ENCODE measurements at regions not wholly inside any gene's neighbourhood (a gene's known extent, or its start where the extent isn't known, plus 50 kb on each side); places are given as distances from the start of the nearest gene placed in this dataset.
A peak's percentile ranks its signal among the peaks of the same experiment; 100 is the strongest.

DNA sequence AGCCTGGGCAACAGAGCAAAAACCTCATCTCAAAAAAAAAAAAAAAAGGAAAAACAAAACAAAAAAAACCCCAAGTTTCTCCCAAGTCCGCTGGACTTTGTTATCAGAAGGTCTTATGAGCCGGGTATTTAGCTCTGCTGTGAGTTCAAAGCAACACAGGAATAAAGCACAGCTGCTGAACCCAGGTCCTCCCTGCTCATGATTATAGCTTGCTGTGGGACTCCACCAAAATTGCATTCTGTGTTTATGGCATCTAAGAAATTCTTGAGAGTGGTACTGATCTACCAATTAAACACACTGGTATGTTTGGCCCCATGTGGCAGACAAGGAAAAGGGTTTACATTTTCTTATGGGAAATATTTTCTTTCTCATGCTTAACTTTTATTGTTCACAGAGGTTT, 93.6 kb upstream of the NEDD9 start:
- POLR2A ChIA-PET: interaction anchor here (0.7 kb wide), 2 partner anchors 14 to 23 kb away, joined by 3 to 4 read pairs; no protein-coding TSS in a partner anchor
- no peak for DNase-seq (ENCODE audit: extremely low spot score)
- CTCF ChIA-PET: interaction anchor here (6.6 kb wide), 1 partner anchor 170 kb away, joined by 30 read pairs; no protein-coding TSS in a partner anchor
- TF ChIP-seq, protein P1, sequence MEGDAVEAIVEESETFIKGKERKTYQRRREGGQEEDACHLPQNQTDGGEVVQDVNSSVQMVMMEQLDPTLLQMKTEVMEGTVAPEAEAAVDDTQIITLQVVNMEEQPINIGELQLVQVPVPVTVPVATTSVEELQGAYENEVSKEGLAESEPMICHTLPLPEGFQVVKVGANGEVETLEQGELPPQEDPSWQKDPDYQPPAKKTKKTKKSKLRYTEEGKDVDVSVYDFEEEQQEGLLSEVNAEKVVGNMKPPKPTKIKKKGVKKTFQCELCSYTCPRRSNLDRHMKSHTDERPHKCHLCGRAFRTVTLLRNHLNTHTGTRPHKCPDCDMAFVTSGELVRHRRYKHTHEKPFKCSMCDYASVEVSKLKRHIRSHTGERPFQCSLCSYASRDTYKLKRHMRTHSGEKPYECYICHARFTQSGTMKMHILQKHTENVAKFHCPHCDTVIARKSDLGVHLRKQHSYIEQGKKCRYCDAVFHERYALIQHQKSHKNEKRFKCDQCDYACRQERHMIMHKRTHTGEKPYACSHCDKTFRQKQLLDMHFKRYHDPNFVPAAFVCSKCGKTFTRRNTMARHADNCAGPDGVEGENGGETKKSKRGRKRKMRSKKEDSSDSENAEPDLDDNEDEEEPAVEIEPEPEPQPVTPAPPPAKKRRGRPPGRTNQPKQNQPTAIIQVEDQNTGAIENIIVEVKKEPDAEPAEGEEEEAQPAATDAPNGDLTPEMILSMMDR (IDR thresholded peaks at IDR 0.05; ENCODE audit: control extremely low read depth, extremely low read depth, low read depth, missing control alignments): no peak

DNA sequence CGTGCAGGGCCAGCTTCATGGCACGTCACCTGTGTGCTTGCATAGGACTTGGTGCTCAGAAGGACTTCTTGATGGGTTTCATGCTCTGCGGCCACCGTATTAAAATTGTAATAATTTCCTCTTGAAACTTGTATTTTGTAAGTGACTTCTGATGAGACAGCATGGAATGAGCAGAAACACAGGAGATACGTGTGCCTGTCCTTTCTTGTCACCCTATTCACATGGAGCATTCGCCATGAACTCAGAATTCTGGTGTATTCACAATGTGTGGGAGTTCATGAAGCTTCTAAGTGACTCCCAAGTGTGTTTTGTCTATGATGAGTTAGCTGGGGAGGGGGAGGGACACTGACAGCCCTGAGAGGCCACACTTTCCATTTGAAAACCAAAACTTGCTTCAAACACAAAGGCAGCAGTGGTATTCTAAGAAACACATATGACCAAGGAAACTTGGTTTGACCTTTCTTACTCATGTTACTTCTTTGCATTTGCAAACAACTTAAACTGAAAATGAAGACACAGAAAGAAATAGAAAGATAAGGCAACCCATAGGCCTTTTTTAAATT, 92.1 kb upstream of the NEDD9 start:
- TF ChIP-seq, protein P1 (IDR thresholded peaks at IDR 0.05; ENCODE audit: control extremely low read depth, extremely low read depth, low read depth, missing control alignments): no peak
- peak; percentile 69 for DNase-seq (ENCODE audit: extremely low spot score)
- POLR2A ChIA-PET: no interaction called here
- CTCF ChIA-PET: interaction anchor here (0.7 to 3.7 kb wide), 6 partner anchors 7 to 251 kb away, joined by 3 to 18 read pairs (median 4); no protein-coding TSS in a partner anchor

DNA sequence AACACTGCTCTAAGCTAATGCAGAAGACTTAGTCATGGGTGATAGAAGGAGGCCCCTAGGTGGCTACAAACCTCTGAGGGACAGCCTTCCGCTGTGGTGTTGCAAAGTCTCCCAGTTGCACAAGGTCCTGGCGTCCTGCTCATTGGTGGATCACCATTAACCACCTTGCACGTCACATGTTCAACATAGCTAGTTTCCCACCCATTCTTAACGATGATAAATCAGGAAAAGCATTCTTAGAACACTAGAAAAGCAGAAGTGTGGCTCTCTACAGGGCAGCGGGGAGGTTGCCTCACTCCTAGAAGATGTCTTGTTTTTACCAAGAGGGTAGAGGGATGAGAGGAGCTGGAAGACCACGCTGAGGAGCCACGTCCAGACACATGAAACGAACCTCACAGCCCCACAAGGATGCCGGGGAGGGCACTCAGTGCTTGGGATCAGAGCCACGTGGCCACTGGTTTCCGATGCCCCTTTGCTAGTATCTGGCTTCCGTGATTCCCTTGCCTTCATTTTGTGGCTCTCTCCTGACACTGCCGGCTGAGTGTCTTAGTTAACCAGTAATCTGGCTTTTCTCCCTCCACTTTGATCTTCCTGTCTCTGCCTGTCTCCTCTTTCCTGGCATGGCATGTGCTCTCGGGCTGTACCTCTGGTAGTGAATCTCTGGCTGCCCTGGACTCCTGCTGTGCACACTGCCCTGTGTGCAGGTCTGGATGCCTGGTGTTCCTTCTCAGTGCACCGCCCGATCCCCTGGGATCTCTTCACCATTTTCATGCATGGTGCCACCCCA, 91.4 kb upstream of the NEDD9 start:
- POLR2A ChIA-PET: no interaction called here
- CTCF ChIA-PET: interaction anchor here (0.7 to 3.7 kb wide), 10 partner anchors 8 to 252 kb away, joined by 3 to 18 read pairs (median 3); no protein-coding TSS in a partner anchor
- TF ChIP-seq, protein P1 (IDR thresholded peaks at IDR 0.05; ENCODE audit: control extremely low read depth, extremely low read depth, low read depth, missing control alignments): no peak
- peak; percentile 52 for DNase-seq (ENCODE audit: extremely low spot score)

DNA sequence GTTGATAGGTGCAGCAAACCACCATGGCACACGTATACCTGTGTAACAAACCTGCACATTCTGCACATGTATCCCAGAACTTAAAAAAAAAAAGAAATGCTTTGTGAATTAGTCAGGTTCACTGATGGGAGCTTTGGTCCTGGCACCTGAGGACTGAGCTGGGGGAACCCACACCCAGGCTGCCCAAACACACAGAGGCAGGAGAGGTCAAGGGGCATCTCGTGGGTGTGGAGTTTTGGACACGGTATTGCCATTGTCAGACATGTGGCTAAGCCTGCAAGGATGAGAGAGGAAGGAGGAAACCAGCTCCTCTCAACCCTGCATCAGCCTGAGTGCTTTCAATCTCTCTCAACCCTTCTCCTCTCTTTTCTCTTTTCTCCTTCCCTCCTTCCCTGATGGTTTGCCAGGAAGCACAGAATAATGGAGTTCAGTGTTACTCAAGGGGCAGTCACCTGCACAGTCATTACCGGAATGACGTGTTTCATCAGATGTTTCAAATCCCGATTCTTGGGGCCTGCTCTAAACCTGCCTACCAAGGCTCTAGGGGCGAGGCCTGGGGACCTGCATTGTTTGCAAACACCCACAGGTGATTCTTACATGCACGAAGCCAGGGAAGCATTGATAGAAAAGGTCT, 89.9 kb upstream of the NEDD9 start:
- DNase-seq (ENCODE audit: extremely low spot score): no peak
- TF ChIP-seq, protein P1 (IDR thresholded peaks at IDR 0.05; ENCODE audit: control extremely low read depth, extremely low read depth, low read depth, missing control alignments): no peak
- ChIA-PET POLR2A (no interaction called here), CTCF (interaction anchor here (1.3 to 3.7 kb wide), 5 partner anchors 9 to 173 kb away, joined by 3 to 18 read pairs (median 4); no protein-coding TSS in a partner anchor)

DNA sequence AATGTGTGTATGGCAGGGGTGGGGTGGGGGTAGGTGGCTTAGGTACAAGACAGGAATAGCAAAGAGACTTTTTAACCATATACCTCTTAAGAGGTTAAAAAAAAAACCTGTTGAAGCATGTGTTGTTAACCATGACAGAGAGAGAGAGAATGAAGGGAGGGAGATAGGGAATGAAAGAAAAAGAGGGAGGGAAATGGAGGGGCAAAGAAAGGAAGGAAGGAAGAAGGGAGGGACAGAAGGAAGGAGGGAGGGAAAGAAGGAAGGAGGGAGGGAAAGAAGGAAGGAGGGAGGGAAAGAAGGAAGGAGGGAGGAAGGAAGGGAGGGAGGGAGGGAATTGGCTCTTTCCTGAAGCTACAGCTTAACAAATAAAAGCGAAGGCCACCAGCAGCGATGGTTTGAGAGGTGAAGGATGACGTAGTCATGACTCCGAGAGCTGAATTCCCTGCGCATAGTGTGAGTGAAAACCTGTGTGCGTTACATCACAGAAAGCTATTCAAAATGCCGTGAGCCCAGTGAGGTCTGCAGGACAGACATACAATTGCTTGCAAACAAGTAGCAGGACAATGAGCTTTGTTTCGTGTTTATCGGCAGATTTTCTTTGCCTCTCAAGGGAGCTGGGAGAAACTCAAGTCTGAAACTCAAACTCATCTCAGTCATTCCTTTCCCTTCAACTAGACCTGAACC, 88.6 kb upstream of the NEDD9 start:
- no peak for DNase-seq (ENCODE audit: extremely low spot score)
- POLR2A ChIA-PET: no interaction called here
- CTCF ChIA-PET: interaction anchor here (1.5 to 3.7 kb wide), 2 partner anchors 78 to 175 kb away, joined by 4 to 18 read pairs; no protein-coding TSS in a partner anchor
- TF ChIP-seq, protein P1 (IDR thresholded peaks at IDR 0.05; ENCODE audit: control extremely low read depth, extremely low read depth, low read depth, missing control alignments): no peak

All from GM10248 (cell line).